GM19023 (cell line): ENCODE measurements at regions not wholly inside any gene's neighbourhood (a gene's known extent, or its start where the extent isn't known, plus 50 kb on each side); places are given as distances from the start of the nearest gene placed in this dataset.

ENCODE experiments used
- ATAC-seq: cut with Tn5 transposase; IDR thresholded peaks from one replicate; pipeline ENCODE4 v1.9.1; 2021; ENCODE audit warnings: mild to moderate bottlenecking, moderate library complexity; ENCODE audit not compliant: unreplicated experiment

- no peak for ATAC-seq
These were observed 230.3 kb downstream of the SUDS3 start for GRCh38 chr12:118606690-118607089.

GRCh38 chr12:118607831-118608230 is 231.5 kb downstream of the SUDS3 start:
- no peak for ATAC-seq

- no peak for ATAC-seq
These were observed 232.5 kb downstream of the SUDS3 start for GRCh38 chr12:118608770-118609344.

- no peak for ATAC-seq
These were observed 234.9 kb downstream of the SUDS3 start for GRCh38 chr12:118611295-118611694.

GRCh38 chr12:118611770-118612169 is 235.4 kb downstream of the SUDS3 start:
- no peak for ATAC-seq

- no peak for ATAC-seq
These were observed 241.5 kb downstream of the SUDS3 start for GRCh38 chr12:118617611-118618450.

- no peak for ATAC-seq
These were observed 242.3 kb downstream of the SUDS3 start for GRCh38 chr12:118618695-118619094.

- ATAC-seq: no peak
These were observed 248.8 kb downstream of the SUDS3 start for GRCh38 chr12:118625050-118625675.

- no peak for ATAC-seq
These were observed 256.7 kb downstream of the SUDS3 start for GRCh38 chr12:118633071-118633470.

- no peak for ATAC-seq
These were observed 258.9 kb downstream of the SUDS3 start for GRCh38 chr12:118635276-118635675.

- ATAC-seq: no peak
These were observed 261.5 kb downstream of the SUDS3 start for GRCh38 chr12:118637767-118638370.

GRCh38 chr12:118641249-118641648 is 264.9 kb downstream of the SUDS3 start:
- no peak for ATAC-seq

- ATAC-seq: no peak
These were observed 268.9 kb downstream of the SUDS3 start for GRCh38 chr12:118645219-118645618.

- no peak for ATAC-seq
These were observed 273.6 kb downstream of the SUDS3 start for GRCh38 chr12:118649765-118650585.

GRCh38 chr12:118650586-118650960 is 274.2 kb downstream of the SUDS3 start:
- ATAC-seq: no peak

- ATAC-seq: no peak
These were observed 275.1 kb downstream of the SUDS3 start for GRCh38 chr12:118651487-118651886.

GRCh38 chr12:118655588-118655987 is 279.2 kb downstream of the SUDS3 start:
- ATAC-seq: no peak

GRCh38 chr12:118680356-118680963 is 300.9 kb upstream of the SRRM4 start:
- ATAC-seq: no peak

- ATAC-seq: no peak
These were observed 298.7 kb upstream of the SRRM4 start for GRCh38 chr12:118682656-118683055.

- ATAC-seq: no peak
These were observed 295.2 kb upstream of the SRRM4 start for GRCh38 chr12:118685983-118686607.
